ENCODE measurements at regions not wholly inside any gene's neighbourhood (a gene's known extent, or its start where the extent isn't known, plus 50 kb on each side); places are given as distances from the start of the nearest gene placed in this dataset.

- no peaks in the 10 kb centered on the region for H3K27me3 ChIP-seq
- no peaks in the 10 kb centered on the region for H3K4me1 ChIP-seq
- H3K27ac ChIP-seq = no peak overlapping the region
- intact Hi-C loops (cut with DNase I) = no loop called here
- DNase-seq = no peak
- WGBS (ENCODE audit: insufficient coverage, low coverage, low lambda C conversion rate, missing lambda C conversion rate) = 71% methylated on average over 5 of the region's 6 CpGs
- no peak overlapping the region for H3K4me3 ChIP-seq
- H3K36me3 ChIP-seq = no peaks in the 10 kb centered on the region
- no peak for ATAC-seq
- TF ChIP-seq POLR2A (IDR thresholded peaks at IDR 0.05) (no peak), CTCF (IDR thresholded peaks at IDR 0.05) (no peak)
- no peaks in the 10 kb centered on the region for H3K9me3 ChIP-seq
Measured at GRCh38 chr16:50427107-50427506, 58.3 kb upstream of the BRD7 start.

- TF ChIP-seq CTCF (IDR thresholded peaks at IDR 0.05) (no peak), POLR2A (IDR thresholded peaks at IDR 0.05) (no peak)
- WGBS (ENCODE audit: insufficient coverage, low coverage, low lambda C conversion rate, missing lambda C conversion rate) = 23% methylated on average over 3 of the region's 8 CpGs
- ATAC-seq = no peak
- H3K4me1 ChIP-seq = no peaks in the 10 kb centered on the region
- intact Hi-C loops (cut with DNase I) = no loop called here
- H3K9me3 ChIP-seq = no peaks in the 10 kb centered on the region
- no peak overlapping the region for H3K27ac ChIP-seq
- no peak overlapping the region for H3K4me3 ChIP-seq
- H3K36me3 ChIP-seq = no peaks in the 10 kb centered on the region
- no peaks in the 10 kb centered on the region for H3K27me3 ChIP-seq
- no peak for DNase-seq
Measured at GRCh38 chr16:50425648-50426047, 56.9 kb upstream of the BRD7 start.

GRCh38 chr16:50425044-50425443 is 56.3 kb upstream of the BRD7 start:
- no peaks in the 10 kb centered on the region for H3K36me3 ChIP-seq
- H3K4me3 ChIP-seq = no peak overlapping the region
- TF ChIP-seq CTCF (IDR thresholded peaks at IDR 0.05) (no peak), POLR2A (IDR thresholded peaks at IDR 0.05) (no peak)
- no peak for DNase-seq
- intact Hi-C loops (cut with DNase I) = no loop called here
- ATAC-seq = no peak
- no peaks in the 10 kb centered on the region for H3K4me1 ChIP-seq
- no peaks in the 10 kb centered on the region for H3K27me3 ChIP-seq
- WGBS (ENCODE audit: insufficient coverage, low coverage, low lambda C conversion rate, missing lambda C conversion rate) = 49% methylated on average over 3 of the region's 3 CpGs
- no peaks in the 10 kb centered on the region for H3K9me3 ChIP-seq
- no peak overlapping the region for H3K27ac ChIP-seq

GRCh38 chr16:50422926-50423325 is 54.1 kb upstream of the BRD7 start:
- no peak for ATAC-seq
- no peak for TF ChIP-seq CTCF (IDR thresholded peaks at IDR 0.05)
- TF ChIP-seq POLR2A (IDR thresholded peaks at IDR 0.05) = no peak
- H3K36me3 ChIP-seq = no peaks in the 10 kb centered on the region
- no peak overlapping the region for H3K4me3 ChIP-seq
- no peaks in the 10 kb centered on the region for H3K4me1 ChIP-seq
- intact Hi-C loops (cut with DNase I) = no loop called here
- H3K27me3 ChIP-seq = no peaks in the 10 kb centered on the region
- no peak overlapping the region for H3K27ac ChIP-seq
- no peaks in the 10 kb centered on the region for H3K9me3 ChIP-seq
- no CpG with 5 or more reads among the region's 1 CpG for WGBS (ENCODE audit: insufficient coverage, low coverage, low lambda C conversion rate, missing lambda C conversion rate)
- no peak for DNase-seq

- intact Hi-C loops (cut with DNase I) = no loop called here
- Histone ChIP-seq H3K4me1 (no peaks in the 10 kb centered on the region), H3K9me3 (peaks cover 0 to 12% (median 0%) of the 10 kb centered on the region in 4 donors), H3K27ac (no peak overlapping the region), H3K36me3 (no peaks in the 10 kb centered on the region), H3K27me3 (no peaks in the 10 kb centered on the region), H3K4me3 (no peak overlapping the region)
- TF ChIP-seq CTCF (IDR thresholded peaks at IDR 0.05) (no peak), POLR2A (IDR thresholded peaks at IDR 0.05) (no peak)
- DNase-seq (no peak), ATAC-seq (no peak)
Measured at GRCh38 chr16:50419116-50419515, 50.3 kb upstream of the BRD7 start.
